Breast epithelium (tissue), 4 donors: ENCODE measurements at regions not wholly inside any gene's neighbourhood (a gene's known extent, or its start where the extent isn't known, plus 50 kb on each side); places are given as distances from the start of the nearest gene placed in this dataset.
"Not testable (repeated sequence)": the region's sequence is repeated elsewhere in the genome, so short reads cannot be mapped to it uniquely, and the experiment has no call there.

Experiments
- DNase-seq, 2 donors: peaks; one replicate each; pipeline ENCODE4 v3.0.0-alpha.2; 2019; ENCODE audit warnings: low spot score in 2 of 2
- H3K27ac ChIP-seq, 2 donors: fragments of 200-600 bp; sonication (generic) in 1 of 2; one replicate each; pipeline ENCODE4 v1.5.1; 2016 to 2019; ENCODE audit warnings: mild to moderate bottlenecking in 1 of 2
- H3K27me3 ChIP-seq, 2 donors: fragments of 200-600 bp; sonication (generic) in 1 of 2; one replicate each; pipeline versions ENCODE4 v1.5.1 to v1.6.0; 2017 to 2019; ENCODE audit warnings: control low read depth in 1 of 2, mild to moderate bottlenecking in 1 of 2
- H3K36me3 ChIP-seq: fragments of 200-600 bp; one replicate; pipeline ENCODE4 v1.5.1; 2019
- H3K4me1 ChIP-seq, 2 donors: fragments of 200-600 bp; sonication (generic); one replicate each; pipeline ENCODE4 v1.5.1; 2016 to 2019; ENCODE audit warnings: control low read depth in 1 of 2
- H3K4me3 ChIP-seq, 3 donors: fragments of 200-600 bp; sonication (generic); 1 replicate in 2 of 3; 2 replicates in 1 of 3; pipeline ENCODE4 v1.5.1; 2016 to 2019; ENCODE audit warnings: mild to moderate bottlenecking in 3 of 3, moderate library complexity in 2 of 3
- H3K9me3 ChIP-seq, 2 donors: fragments of 200-600 bp; sonication (generic) in 1 of 2; one replicate each; pipeline ENCODE4 v1.5.1; 2016 to 2019; ENCODE audit warnings: control low read depth in 1 of 2
- POLR2A ChIP-seq: fragments of 450-650 bp; IDR thresholded peaks from one replicate; pipeline ENCODE4 v1.6.1; 2016; ENCODE audit warnings: antibody characterized with exemption, mild to moderate bottlenecking, moderate library complexity
- POLR2AphosphoS5 ChIP-seq, 3 donors: sonication (generic); formaldehyde crosslinking; IDR thresholded peaks; one replicate each; pipeline ENCODE4 v1.6.1; 2017; ENCODE audit warnings: antibody characterized with exemption in 3 of 3
- intact Hi-C: fragments of 100-400 bp; cut with DNase I; formaldehyde crosslinking; loops from one replicate; pipeline ENCODE4 v1.15.1; 2023; ENCODE audit warnings: low total_unique reads
- TF ChIP-seq, protein P1 (sequence below), 3 donors: fragments of 450-650 bp; IDR thresholded peaks; one replicate each; pipeline ENCODE4 v1.5.1; 2016 to 2017; ENCODE audit warnings: antibody characterized with exemption in 3 of 3, mild to moderate bottlenecking in 3 of 3, moderate library complexity in 3 of 3

DNA sequence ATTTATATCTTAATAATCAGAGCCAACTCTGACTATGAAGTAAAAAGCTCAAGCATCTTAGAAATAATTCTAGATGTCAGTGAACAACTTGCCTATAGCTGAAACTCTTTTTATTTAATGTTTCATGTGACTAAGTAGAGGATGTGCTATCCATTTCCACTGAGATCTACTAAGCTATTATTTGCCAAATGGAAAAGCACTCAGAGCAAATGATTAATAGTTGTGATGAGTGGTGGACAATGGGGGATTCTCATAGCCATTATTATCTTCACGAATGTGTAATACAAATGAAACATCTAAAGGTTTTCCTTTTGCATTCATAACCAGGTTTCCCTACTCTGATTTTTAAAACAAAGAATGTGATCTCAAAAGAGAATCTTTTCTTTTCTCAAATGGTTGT, 126.6 kb upstream of the GNAI1 start:
- Histone ChIP-seq H3K4me1 (no peaks in the 10 kb centered on the region), H3K27ac (no peak overlapping the region), H3K9me3 (no peaks in the 10 kb centered on the region), H3K4me3 (no peak overlapping the region), H3K36me3 (no peaks in the 10 kb centered on the region), H3K27me3 (no peaks in the 10 kb centered on the region)
- DNase-seq = no peak
- TF ChIP-seq POLR2A (no peak), POLR2AphosphoS5 (IDR thresholded peaks at IDR 0.05) (no peak)
- TF ChIP-seq, protein P1, sequence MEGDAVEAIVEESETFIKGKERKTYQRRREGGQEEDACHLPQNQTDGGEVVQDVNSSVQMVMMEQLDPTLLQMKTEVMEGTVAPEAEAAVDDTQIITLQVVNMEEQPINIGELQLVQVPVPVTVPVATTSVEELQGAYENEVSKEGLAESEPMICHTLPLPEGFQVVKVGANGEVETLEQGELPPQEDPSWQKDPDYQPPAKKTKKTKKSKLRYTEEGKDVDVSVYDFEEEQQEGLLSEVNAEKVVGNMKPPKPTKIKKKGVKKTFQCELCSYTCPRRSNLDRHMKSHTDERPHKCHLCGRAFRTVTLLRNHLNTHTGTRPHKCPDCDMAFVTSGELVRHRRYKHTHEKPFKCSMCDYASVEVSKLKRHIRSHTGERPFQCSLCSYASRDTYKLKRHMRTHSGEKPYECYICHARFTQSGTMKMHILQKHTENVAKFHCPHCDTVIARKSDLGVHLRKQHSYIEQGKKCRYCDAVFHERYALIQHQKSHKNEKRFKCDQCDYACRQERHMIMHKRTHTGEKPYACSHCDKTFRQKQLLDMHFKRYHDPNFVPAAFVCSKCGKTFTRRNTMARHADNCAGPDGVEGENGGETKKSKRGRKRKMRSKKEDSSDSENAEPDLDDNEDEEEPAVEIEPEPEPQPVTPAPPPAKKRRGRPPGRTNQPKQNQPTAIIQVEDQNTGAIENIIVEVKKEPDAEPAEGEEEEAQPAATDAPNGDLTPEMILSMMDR (IDR thresholded peaks at IDR 0.05) = no peak
- intact Hi-C loops = no loop called here

DNA sequence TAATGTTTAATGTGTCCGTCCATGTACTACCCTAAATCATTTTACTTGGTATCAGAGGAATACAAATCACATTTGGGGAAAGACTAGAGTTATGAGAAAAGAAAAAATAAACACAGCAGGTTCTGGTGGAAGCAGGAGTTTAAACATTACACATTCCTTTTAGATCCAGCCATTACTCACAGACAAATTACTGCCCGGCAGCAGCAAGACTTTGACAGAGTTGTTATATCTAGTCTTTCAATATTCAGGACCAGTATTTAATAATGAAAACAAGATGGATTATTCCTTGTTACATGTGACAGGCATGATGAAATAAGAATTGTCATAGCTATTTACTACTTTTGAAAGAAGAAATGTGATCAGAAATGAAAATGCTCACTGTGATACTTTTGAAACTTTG, 131.8 kb upstream of the GNAI1 start:
- TF ChIP-seq POLR2A = no peak
- TF ChIP-seq, protein P1 (IDR thresholded peaks at IDR 0.05) = no peak
- TF ChIP-seq POLR2AphosphoS5 (IDR thresholded peaks at IDR 0.05) = no peak
- H3K4me1 ChIP-seq = no peaks in the 10 kb centered on the region
- no peaks in the 10 kb centered on the region for H3K27me3 ChIP-seq
- H3K4me3 ChIP-seq = no peak overlapping the region
- H3K27ac ChIP-seq = no peak overlapping the region
- DNase-seq = no peak
- intact Hi-C loops = no loop called here
- no peaks in the 10 kb centered on the region for H3K36me3 ChIP-seq
- H3K9me3 ChIP-seq = no peaks in the 10 kb centered on the region

DNA sequence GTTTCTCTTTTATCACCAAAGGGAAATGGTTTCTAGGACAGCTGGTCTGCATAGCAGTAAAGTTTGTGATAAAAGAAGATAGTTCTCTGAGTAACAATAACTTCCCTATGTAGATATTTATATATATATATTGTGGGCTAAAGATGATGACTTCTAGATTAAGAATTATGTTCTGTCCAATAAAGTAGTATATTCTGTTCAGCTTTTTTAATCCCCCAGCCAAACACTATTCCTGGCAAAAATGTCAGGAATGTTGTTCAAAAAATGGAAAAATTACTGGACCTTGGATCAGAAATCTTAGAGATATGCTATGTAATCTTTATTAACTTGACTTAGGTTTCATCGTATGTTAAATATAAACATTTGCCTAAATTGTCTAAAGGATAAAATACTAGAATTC, 136.3 kb upstream of the GNAI1 start:
- H3K4me3 ChIP-seq = no peak overlapping the region
- no peaks in the 10 kb centered on the region for H3K27me3 ChIP-seq
- intact Hi-C loops = no loop called here
- no peak for DNase-seq
- no peaks in the 10 kb centered on the region for H3K4me1 ChIP-seq
- no peaks in the 10 kb centered on the region for H3K36me3 ChIP-seq
- no peaks in the 10 kb centered on the region for H3K9me3 ChIP-seq
- no peak overlapping the region for H3K27ac ChIP-seq
- no peak for TF ChIP-seq POLR2AphosphoS5 (IDR thresholded peaks at IDR 0.05)

DNA sequence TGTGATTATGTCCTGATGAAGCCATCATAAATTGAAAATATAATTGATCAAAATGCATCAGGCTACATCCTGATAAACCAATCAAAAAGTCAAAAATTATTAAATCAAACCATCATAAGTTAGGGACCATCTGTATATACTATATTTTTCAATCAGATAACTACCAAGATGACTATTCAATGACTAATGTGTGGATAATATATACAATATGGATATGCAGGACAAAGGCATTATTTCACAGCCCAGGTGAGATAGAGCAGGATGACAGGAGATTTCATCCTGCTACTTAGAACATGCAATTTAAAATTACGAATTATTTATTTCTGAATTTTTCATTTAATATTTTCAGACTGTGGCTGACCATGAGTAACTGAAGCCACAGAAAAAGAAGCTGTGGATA, 137.3 kb upstream of the GNAI1 start:
- intact Hi-C loops = no loop called here
- Histone ChIP-seq H3K36me3 (no peaks in the 10 kb centered on the region), H3K27ac (no peak overlapping the region), H3K9me3 (no peaks in the 10 kb centered on the region), H3K4me1 (no peaks in the 10 kb centered on the region), H3K4me3 (no peak overlapping the region), H3K27me3 (no peaks in the 10 kb centered on the region)
- DNase-seq = no peak
- TF ChIP-seq POLR2A (no peak), POLR2AphosphoS5 (IDR thresholded peaks at IDR 0.05) (no peak)
- TF ChIP-seq, protein P1 (IDR thresholded peaks at IDR 0.05) = no peak

DNA sequence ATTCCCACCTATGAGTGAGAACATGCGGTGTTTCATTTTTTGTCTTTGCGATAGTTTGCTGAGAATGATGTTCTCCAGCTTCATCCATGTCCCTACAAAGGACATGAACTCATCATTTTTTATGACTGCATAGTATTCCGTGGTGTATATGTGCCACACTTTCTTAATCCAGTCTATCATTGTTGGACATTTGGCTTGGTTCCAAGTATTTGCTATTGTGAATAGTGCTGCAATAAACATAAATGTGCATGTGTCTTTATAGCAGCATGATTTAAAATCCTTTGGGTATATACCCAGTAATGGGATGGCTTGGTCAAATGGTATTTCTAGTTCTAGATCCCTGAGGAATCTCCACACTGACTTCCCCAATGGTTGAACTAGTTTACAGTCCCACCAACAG, 138.9 kb upstream of the GNAI1 start:
- H3K4me3 ChIP-seq, DNase-seq, H3K27me3 ChIP-seq, H3K27ac ChIP-seq, H3K36me3 ChIP-seq, H3K4me1 ChIP-seq, intact Hi-C loops, H3K9me3 ChIP-seq: not testable (repeated sequence)

- intact Hi-C loops = no loop called here
- H3K27ac ChIP-seq = no peak overlapping the region
- no peak for TF ChIP-seq POLR2AphosphoS5 (IDR thresholded peaks at IDR 0.05)
- no peak for TF ChIP-seq POLR2A
- TF ChIP-seq, protein P1 (IDR thresholded peaks at IDR 0.05) = no peak
These were observed 146.0 kb upstream of the GNAI1 start for GRCh38 chr7:79988653-79989052.

More at GRCh38 chr7:79988653-79989052, 146.0 kb upstream of the GNAI1 start:
- Histone ChIP-seq H3K36me3 (no peaks in the 10 kb centered on the region), H3K9me3 (no peaks in the 10 kb centered on the region), H3K27me3 (no peaks in the 10 kb centered on the region), H3K4me3 (no peak overlapping the region), H3K4me1 (no peaks in the 10 kb centered on the region)
- no peak for DNase-seq
